Neural progenitor cell (in vitro differentiated cells): ENCODE measurements at regions not wholly inside any gene's neighbourhood (a gene's known extent, or its start where the extent isn't known, plus 50 kb on each side); places are given as distances from the start of the nearest gene placed in this dataset.

Experiments
- CTCF ChIP-seq: fragments of 200-600 bp; sonication (generic); IDR thresholded peaks from 2 replicates; pipeline ENCODE4 v1.5.1; 2017; ENCODE audit warnings: antibody characterized with exemption, mild to moderate bottlenecking
- EZH2 ChIP-seq: fragments of 200-600 bp; sonication (generic); IDR thresholded peaks from 2 replicates; pipeline ENCODE4 v1.6.1; 2017; ENCODE audit warnings: antibody characterized with exemption, mild to moderate bottlenecking, moderate library complexity

- no peak for TF ChIP-seq CTCF
- no peak for TF ChIP-seq EZH2
Measured at GRCh38 chr4:43886196-43886595, 562.4 kb downstream of the KCTD8 start.
